Activated B cell treated with CpG ODN at 0.5 μM for 24 hours (primary cell): ENCODE measurements at regions not wholly inside any gene's neighbourhood (a gene's known extent, or its start where the extent isn't known, plus 50 kb on each side); places are given as distances from the start of the nearest gene placed in this dataset.
"Not testable (repeated sequence)": the region's sequence is repeated elsewhere in the genome, so short reads cannot be mapped to it uniquely, and the experiment has no call there.

Experiments
- ATAC-seq: fragments of 200-7000 bp; cut with Tn5 transposase; one replicate; pipeline ENCODE4 v1.10.0; 2021; ENCODE audit warnings: low read depth, mild to moderate bottlenecking, moderate library complexity
- CTCF ChIA-PET: fragments of 350-600 bp; sonication (Branson Sonifier 250); formaldehyde crosslinking; loops from one replicate; lab custom pipeline; 2021; ENCODE audit warnings: antibody characterized with exemption; lab: Charles Lee
- POLR2A ChIA-PET: fragments of 350-600 bp; sonication (Branson Sonifier 250); formaldehyde crosslinking; loops from one replicate; lab custom pipeline; 2021; ENCODE audit warnings: antibody characterized with exemption; lab: Charles Lee
- DNase-seq: peaks from one replicate; pipeline ENCODE4 v3.0.0; 2022
- H3K27ac Mint-ChIP-seq: one replicate; pipeline ENCODE4 v1.8.0; 2020; ENCODE audit warnings: mixed read lengths
- H3K27me3 Mint-ChIP-seq: one replicate; pipeline ENCODE4 v1.8.0; 2021; ENCODE audit warnings: mixed read lengths
- H3K36me3 Mint-ChIP-seq: one replicate; pipeline ENCODE4 v1.8.0; 2021; ENCODE audit warnings: low read depth, mixed read lengths
- H3K4me1 Mint-ChIP-seq: one replicate; pipeline ENCODE4 v1.8.0; 2021; ENCODE audit warnings: mixed read lengths
- H3K4me3 Mint-ChIP-seq: one replicate; pipeline ENCODE4 v1.8.0; 2020; ENCODE audit warnings: mild to moderate bottlenecking, mixed read lengths
- H3K9me3 Mint-ChIP-seq: one replicate; pipeline ENCODE4 v1.8.0; 2020; ENCODE audit warnings: mixed read lengths
- intact Hi-C: fragments of 100-400 bp; cut with micrococcal nuclease; formaldehyde crosslinking; loops from one replicate; pipeline ENCODE4 v1.15.1; 2024
- TF ChIP-seq, protein P1 (sequence below): fragments of 200-600 bp; IDR thresholded peaks from one replicate; pipeline ENCODE4 v1.8.0; 2022; ENCODE audit warnings: antibody characterized with exemption, mild to moderate bottlenecking

DNA sequence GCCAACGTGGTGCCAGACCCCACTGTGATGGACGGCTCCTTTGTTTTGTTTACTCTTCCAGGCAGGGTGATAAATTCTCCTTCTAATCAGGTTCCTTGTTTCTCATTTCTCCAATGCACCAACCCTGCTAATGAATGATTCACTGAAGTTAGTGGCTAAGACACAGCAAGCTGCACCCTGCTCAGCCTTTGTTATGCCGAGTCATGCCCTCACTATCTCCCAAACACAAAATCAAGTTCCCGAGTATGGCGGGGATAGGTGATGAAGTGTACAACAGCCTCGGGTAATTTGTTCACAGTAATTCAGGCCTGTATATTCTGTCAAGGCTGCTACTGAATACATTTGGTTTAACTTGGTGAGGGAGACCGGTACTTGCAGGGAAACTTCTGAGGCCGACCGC lies 83.8 kb upstream of the HS3ST4 start:
- Mint-ChIP-seq H3K36me3 (no peaks in the 10 kb centered on the region), H3K27ac (no peak overlapping the region), H3K4me1 (no peaks in the 10 kb centered on the region), H3K9me3 (peaks cover 5% of the 10 kb centered on the region), H3K27me3 (no peaks in the 10 kb centered on the region), H3K4me3 (no peak overlapping the region)
- POLR2A ChIA-PET, result no interaction called here
- intact Hi-C loops, result no loop called here
- CTCF ChIA-PET, result no interaction called here
- DNase-seq, result no peak
- no peak for ATAC-seq
- TF ChIP-seq, protein P1, sequence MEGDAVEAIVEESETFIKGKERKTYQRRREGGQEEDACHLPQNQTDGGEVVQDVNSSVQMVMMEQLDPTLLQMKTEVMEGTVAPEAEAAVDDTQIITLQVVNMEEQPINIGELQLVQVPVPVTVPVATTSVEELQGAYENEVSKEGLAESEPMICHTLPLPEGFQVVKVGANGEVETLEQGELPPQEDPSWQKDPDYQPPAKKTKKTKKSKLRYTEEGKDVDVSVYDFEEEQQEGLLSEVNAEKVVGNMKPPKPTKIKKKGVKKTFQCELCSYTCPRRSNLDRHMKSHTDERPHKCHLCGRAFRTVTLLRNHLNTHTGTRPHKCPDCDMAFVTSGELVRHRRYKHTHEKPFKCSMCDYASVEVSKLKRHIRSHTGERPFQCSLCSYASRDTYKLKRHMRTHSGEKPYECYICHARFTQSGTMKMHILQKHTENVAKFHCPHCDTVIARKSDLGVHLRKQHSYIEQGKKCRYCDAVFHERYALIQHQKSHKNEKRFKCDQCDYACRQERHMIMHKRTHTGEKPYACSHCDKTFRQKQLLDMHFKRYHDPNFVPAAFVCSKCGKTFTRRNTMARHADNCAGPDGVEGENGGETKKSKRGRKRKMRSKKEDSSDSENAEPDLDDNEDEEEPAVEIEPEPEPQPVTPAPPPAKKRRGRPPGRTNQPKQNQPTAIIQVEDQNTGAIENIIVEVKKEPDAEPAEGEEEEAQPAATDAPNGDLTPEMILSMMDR, result no peak

DNA sequence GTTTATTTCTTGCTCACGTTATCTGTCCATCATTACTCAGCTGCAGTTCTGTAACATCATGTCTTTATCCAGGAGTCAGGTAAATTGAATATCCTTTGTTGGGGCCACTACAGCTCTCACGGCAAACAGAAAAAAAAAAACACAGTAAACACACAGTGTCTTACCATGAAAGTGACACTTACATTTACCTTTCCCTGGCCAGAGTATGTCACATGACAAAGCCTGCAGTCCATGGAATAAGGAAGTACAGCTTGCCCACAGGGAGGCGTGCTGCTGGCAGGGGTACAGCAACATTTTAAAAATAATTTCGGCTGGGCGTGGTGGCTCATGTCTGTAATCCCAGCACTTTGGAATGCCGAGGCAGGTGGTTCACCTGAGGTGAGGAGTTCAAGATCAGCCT lies 85.7 kb upstream of the HS3ST4 start:
- ATAC-seq (no peak), DNase-seq (no peak)
- Mint-ChIP-seq H3K4me3 (no peak overlapping the region), H3K9me3 (peaks cover 5% of the 10 kb centered on the region), H3K36me3 (no peaks in the 10 kb centered on the region), H3K27me3 (no peaks in the 10 kb centered on the region), H3K27ac (no peak overlapping the region), H3K4me1 (no peaks in the 10 kb centered on the region)
- intact Hi-C loops, result no loop called here
- ChIA-PET CTCF (no interaction called here), POLR2A (no interaction called here)
- TF ChIP-seq, protein P1, result no peak

GRCh38 chr16:25605381-25605780 lies 86.4 kb upstream of the HS3ST4 start:
- Mint-ChIP-seq H3K27me3 (no peaks in the 10 kb centered on the region), H3K27ac (no peak overlapping the region), H3K4me1 (no peaks in the 10 kb centered on the region), H3K9me3 (peaks cover 5% of the 10 kb centered on the region), H3K36me3 (no peaks in the 10 kb centered on the region), H3K4me3 (no peak overlapping the region)
- intact Hi-C loops, result no loop called here
- POLR2A ChIA-PET, result no interaction called here
- CTCF ChIA-PET, result no interaction called here
- ATAC-seq, result no peak
- TF ChIP-seq, protein P1, result no peak
- no peak for DNase-seq

DNA sequence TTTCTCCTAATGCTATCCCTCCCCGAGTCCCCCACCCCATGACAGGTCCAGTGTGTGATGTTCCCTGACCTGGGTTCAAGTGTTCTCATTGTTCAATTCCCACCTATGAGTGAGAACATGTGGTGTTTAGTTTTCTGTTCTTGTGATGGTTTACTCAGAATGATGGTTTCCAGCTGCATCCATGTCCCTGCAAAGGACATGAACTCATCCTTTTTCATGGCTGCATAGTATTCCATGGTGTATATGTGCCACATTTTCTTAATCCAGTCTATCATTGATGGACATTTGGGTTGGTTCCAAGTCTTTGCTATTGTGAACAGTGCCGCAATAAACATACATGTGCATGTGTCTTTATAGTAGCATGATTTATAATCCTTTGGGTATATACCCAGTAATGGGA lies 90.5 kb upstream of the HS3ST4 start:
- H3K27me3 Mint-ChIP-seq, H3K9me3 Mint-ChIP-seq, ATAC-seq, H3K27ac Mint-ChIP-seq, CTCF ChIA-PET, DNase-seq, H3K4me3 Mint-ChIP-seq, intact Hi-C loops, POLR2A ChIA-PET, H3K4me1 Mint-ChIP-seq, H3K36me3 Mint-ChIP-seq: not testable (repeated sequence)

- CTCF ChIA-PET, result no interaction called here
- H3K27me3 Mint-ChIP-seq, result peaks cover under 1% of the 10 kb centered on the region
Measured at GRCh38 chr16:25596194-25596593, 95.6 kb upstream of the HS3ST4 start.

DNA sequence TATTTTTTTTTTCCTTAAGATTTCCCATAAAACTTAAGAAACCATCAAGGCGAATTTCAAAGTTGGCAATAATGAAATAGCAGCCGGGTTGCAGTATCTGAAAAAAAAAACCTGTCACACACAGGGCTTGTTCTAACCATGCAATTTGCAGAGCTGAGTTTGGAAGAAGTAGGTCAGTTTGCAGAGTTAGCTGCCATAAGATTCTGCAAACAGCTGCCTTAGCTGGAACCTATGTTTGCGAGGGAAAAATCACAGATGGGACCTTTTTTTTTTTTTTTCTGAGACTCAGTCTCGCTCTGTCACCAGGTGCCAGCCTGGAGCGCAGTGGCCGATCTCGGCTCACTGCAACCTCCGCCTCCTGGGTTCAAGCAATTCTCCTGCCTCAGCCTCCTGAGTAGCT lies 98.5 kb upstream of the HS3ST4 start:
- Mint-ChIP-seq H3K36me3 (no peaks in the 10 kb centered on the region), H3K9me3 (no peaks in the 10 kb centered on the region), H3K4me3 (no peak overlapping the region), H3K27me3 (peaks cover 4% of the 10 kb centered on the region), H3K27ac (no peak overlapping the region), H3K4me1 (no peaks in the 10 kb centered on the region)
- no peak for ATAC-seq
- CTCF ChIA-PET, result interaction anchor here (0.6 kb wide), 1 partner anchor 93 kb away, joined by 3 read pairs; no protein-coding TSS in a partner anchor
- intact Hi-C loops, result no loop called here
- POLR2A ChIA-PET, result no interaction called here
- TF ChIP-seq, protein P1, result no peak
- no peak for DNase-seq

More at GRCh38 chr16:25596194-25596593, 95.6 kb upstream of the HS3ST4 start:
- intact Hi-C loops, result no loop called here
- no peak for DNase-seq
- Mint-ChIP-seq H3K36me3 (no peaks in the 10 kb centered on the region), H3K9me3 (no peaks in the 10 kb centered on the region), H3K4me3 (no peak overlapping the region), H3K4me1 (no peaks in the 10 kb centered on the region), H3K27ac (no peak overlapping the region)
- TF ChIP-seq, protein P1, result no peak
- POLR2A ChIA-PET, result no interaction called here
- ATAC-seq, result no peak
